ENCODE measurements at regions not wholly inside any gene's neighbourhood (a gene's known extent, or its start where the extent isn't known, plus 50 kb on each side); places are given as distances from the start of the nearest gene placed in this dataset.

GRCh38 chr1:82625537-82625936 is 824.8 kb downstream of the ADGRL2 start:
- H3K9me3 Mint-ChIP-seq, result peaks cover 58% of the 10 kb centered on the region
- CTCF ChIA-PET, result no interaction called here

GRCh38 chr1:82621076-82621475 is 820.3 kb downstream of the ADGRL2 start:
- ChIA-PET POLR2A (no interaction called here), CTCF (interaction anchor here (0.6 kb wide), 1 partner anchor 110 kb away, joined by 3 read pairs; no protein-coding TSS in a partner anchor)
- DNase-seq (ENCODE audit: low spot score), result no peak
- Mint-ChIP-seq H3K4me3 (no peak overlapping the region), H3K4me1 (no peaks in the 10 kb centered on the region), H3K27ac (no peak overlapping the region), H3K9me3 (peaks cover 36% of the 10 kb centered on the region), H3K36me3 (peaks cover 16% of the 10 kb centered on the region), H3K27me3 (ENCODE audit: low read depth) (no peaks in the 10 kb centered on the region)
- no peak; the same call in 1 of the 2 replicates for ATAC-seq
- TF ChIP-seq NFYB (CRISPR knock-in tag; conservative IDR thresholded peaks at IDR 0.05; ENCODE audit: low read depth) (no peak), SMAD4 (CRISPR knock-in tag; IDR thresholded peaks at IDR 0.05) (no peak), FOXP1 (CRISPR knock-in tag; IDR thresholded peaks at IDR 0.05; ENCODE audit: borderline replicate concordance) (no peak), CREM (CRISPR knock-in tag; IDR thresholded peaks at IDR 0.05) (no peak), IRF1 (CRISPR knock-in tag; IDR thresholded peaks at IDR 0.05) (no peak), GTF2I (CRISPR knock-in tag; conservative IDR thresholded peaks at IDR 0.05) (no peak), ZNF281 (CRISPR knock-in tag; IDR thresholded peaks at IDR 0.05) (no peak), MXD4 (CRISPR knock-in tag; IDR thresholded peaks at IDR 0.05; ENCODE audit: borderline replicate concordance) (no peak), E2F1 (CRISPR knock-in tag; IDR thresholded peaks at IDR 0.05) (no peak), HMGA2 (CRISPR knock-in tag; IDR thresholded peaks at IDR 0.05) (no peak), ZNF121 (CRISPR knock-in tag; IDR thresholded peaks at IDR 0.05) (no peak), PREB (CRISPR knock-in tag; IDR thresholded peaks at IDR 0.05; ENCODE audit: borderline replicate concordance) (no peak)

More at GRCh38 chr1:82625537-82625936, 824.8 kb downstream of the ADGRL2 start:
- POLR2A ChIA-PET, result no interaction called here
- no peaks in the 10 kb centered on the region for H3K27me3 Mint-ChIP-seq (ENCODE audit: low read depth)
- H3K4me1 Mint-ChIP-seq, result no peaks in the 10 kb centered on the region
- no peak overlapping the region for H3K27ac Mint-ChIP-seq
- peaks cover 24% of the 10 kb centered on the region for H3K36me3 Mint-ChIP-seq
- no peak overlapping the region for H3K4me3 Mint-ChIP-seq
- TF ChIP-seq GTF2I (CRISPR knock-in tag; conservative IDR thresholded peaks at IDR 0.05), result no peak
- no peak for TF ChIP-seq MYBL2 (CRISPR knock-in tag; IDR thresholded peaks at IDR 0.05)
- no peak for TF ChIP-seq NR2C2 (CRISPR knock-in tag; IDR thresholded peaks at IDR 0.05)
- TF ChIP-seq ZNF263 (CRISPR knock-in tag; IDR thresholded peaks at IDR 0.05; ENCODE audit: low read depth), result no peak
- no peak for TF ChIP-seq ZNF512 (CRISPR knock-in tag; IDR thresholded peaks at IDR 0.05; ENCODE audit: borderline replicate concordance)
- no peak for TF ChIP-seq NR1H2 (CRISPR knock-in tag; IDR thresholded peaks at IDR 0.05)
- TF ChIP-seq ZNF317 (CRISPR knock-in tag; IDR thresholded peaks at IDR 0.05; ENCODE audit: borderline replicate concordance, low read depth), result no peak
- TF ChIP-seq ZNF532 (CRISPR knock-in tag; IDR thresholded peaks at IDR 0.05; ENCODE audit: borderline replicate concordance), result no peak
- TF ChIP-seq ZNF671 (CRISPR knock-in tag; IDR thresholded peaks at IDR 0.05), result no peak
- DNase-seq (ENCODE audit: low spot score) (no peak), ATAC-seq (no peak)
